ENCODE measurements at regions not wholly inside any gene's neighbourhood (a gene's known extent, or its start where the extent isn't known, plus 50 kb on each side); places are given as distances from the start of the nearest gene placed in this dataset.

- no peak for DNase-seq (ENCODE audit: low spot score)
- TF ChIP-seq CTCF (IDR thresholded peaks at IDR 0.05) = no peak
- ATAC-seq (ENCODE audit: low FRiP score) = no peak
Measured at GRCh38 chr3:103813955-103814354, 1379.1 kb downstream of the ZPLD1 start.

GRCh38 chr3:103818398-103818797 is 1383.6 kb downstream of the ZPLD1 start:
- no peak for TF ChIP-seq CTCF (IDR thresholded peaks at IDR 0.05)
- DNase-seq (ENCODE audit: low spot score) (no peak), ATAC-seq (ENCODE audit: low FRiP score) (no peak)

GRCh38 chr3:103818800-103819199 is 1384.0 kb downstream of the ZPLD1 start:
- DNase-seq (ENCODE audit: low spot score) = no peak
- no peak for TF ChIP-seq CTCF (IDR thresholded peaks at IDR 0.05)
- ATAC-seq (ENCODE audit: low FRiP score) = no peak

GRCh38 chr3:103825586-103825985 is 1390.8 kb downstream of the ZPLD1 start:
- no peak for TF ChIP-seq CTCF (IDR thresholded peaks at IDR 0.05)
- DNase-seq (ENCODE audit: low spot score) (no peak), ATAC-seq (ENCODE audit: low FRiP score) (no peak)

GRCh38 chr3:103829723-103830326 is 1395.0 kb downstream of the ZPLD1 start:
- no peak for DNase-seq (ENCODE audit: low spot score)
- TF ChIP-seq CTCF (IDR thresholded peaks at IDR 0.05) = no peak
- no peak for ATAC-seq (ENCODE audit: low FRiP score)

GRCh38 chr3:103847081-103848062 is 1412.6 kb downstream of the ZPLD1 start:
- ATAC-seq (ENCODE audit: low FRiP score) (no peak), DNase-seq (ENCODE audit: low spot score) (no peak)
- TF ChIP-seq CTCF (IDR thresholded peaks at IDR 0.05) = no peak
